ENCODE measurements at regions not wholly inside any gene's neighbourhood (a gene's known extent, or its start where the extent isn't known, plus 50 kb on each side); places are given as distances from the start of the nearest gene placed in this dataset.

DNA sequence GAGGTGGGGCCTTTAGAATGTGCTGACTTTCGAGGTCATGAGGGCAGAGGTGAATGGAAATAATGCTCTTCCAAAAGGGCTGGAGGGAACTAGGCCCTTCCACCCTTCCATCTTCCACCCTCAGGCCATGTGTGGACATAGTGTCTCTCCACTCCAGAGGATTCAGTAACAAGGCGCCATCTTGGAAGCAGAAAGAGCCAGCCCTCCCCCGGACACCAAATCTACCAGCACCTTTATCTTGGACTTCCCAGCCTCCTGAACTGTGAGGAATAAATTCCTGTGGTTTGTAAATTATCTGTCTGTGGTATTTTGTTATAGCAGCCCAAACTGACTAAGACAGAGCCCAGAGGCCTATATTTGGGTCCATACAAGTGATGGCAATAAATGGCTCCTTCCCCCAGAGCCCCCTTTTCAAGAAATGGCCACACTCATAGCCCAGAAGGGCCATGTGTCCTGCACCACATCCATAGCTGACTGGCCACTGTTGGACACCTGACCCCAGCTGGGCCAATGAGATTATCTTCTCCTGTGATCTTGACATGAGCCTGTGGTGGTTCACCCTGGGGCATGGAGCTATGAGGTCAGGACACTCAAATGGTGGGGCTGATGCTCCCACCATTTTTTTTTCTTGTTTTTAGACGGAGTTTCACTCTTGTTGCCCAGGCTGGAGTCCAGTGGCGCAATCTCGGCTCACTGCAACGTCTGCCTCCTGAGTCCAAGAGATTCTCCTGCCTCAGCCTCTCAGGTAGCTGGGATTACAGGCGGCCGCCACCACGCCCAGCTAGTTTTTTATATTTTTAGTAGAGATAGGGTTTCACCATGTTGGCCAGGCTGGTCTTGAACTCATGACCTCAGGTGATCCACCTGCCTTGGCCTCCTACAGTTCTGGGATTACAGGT lies 114.9 kb downstream of the RRAGC start (continued):
- TF ChIP-seq TRIM28 (IDR thresholded peaks at IDR 0.05), result peak; percentile 88
- TF ChIP-seq, protein P1, sequence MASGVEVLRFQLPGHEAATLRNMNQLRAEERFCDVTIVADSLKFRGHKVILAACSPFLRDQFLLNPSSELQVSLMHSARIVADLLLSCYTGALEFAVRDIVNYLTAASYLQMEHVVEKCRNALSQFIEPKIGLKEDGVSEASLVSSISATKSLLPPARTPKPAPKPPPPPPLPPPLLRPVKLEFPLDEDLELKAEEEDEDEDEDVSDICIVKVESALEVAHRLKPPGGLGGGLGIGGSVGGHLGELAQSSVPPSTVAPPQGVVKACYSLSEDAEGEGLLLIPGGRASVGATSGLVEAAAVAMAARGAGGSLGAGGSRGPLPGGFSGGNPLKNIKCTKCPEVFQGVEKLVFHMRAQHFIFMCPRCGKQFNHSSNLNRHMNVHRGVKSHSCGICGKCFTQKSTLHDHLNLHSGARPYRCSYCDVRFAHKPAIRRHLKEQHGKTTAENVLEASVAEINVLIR (CRISPR knock-in tag; IDR thresholded peaks at IDR 0.05), result 0 out of 2 replicates have a peak, but pooled peaks have one; percentile 20
- TF ChIP-seq CBX3 (IDR thresholded peaks at IDR 0.05; ENCODE audit: borderline replicate concordance in 1 of 2, low read length in 2 of 2), result peak in 1 of 2 experiments; percentile 71; a peak in 2 of 3 replicates
- peak; percentile 43; the same call in 1 of the 2 replicates for TF ChIP-seq ARID4B (CRISPR knock-in tag; IDR thresholded peaks at IDR 0.05)
- peak; percentile 76 for TF ChIP-seq CTBP1 (IDR thresholded peaks at IDR 0.05; ENCODE audit: borderline replicate concordance)
- peak; percentile 43; the same call in 1 of the 2 replicates for TF ChIP-seq RAD51 (IDR thresholded peaks at IDR 0.05; ENCODE audit: borderline replicate concordance, low read depth)
- no peak for TF ChIP-seq NEUROD1 (IDR thresholded peaks at IDR 0.05; ENCODE audit: borderline replicate concordance, low read depth, low read length, partially characterized antibody)
- no peak for TF ChIP-seq ZBTB7A (IDR thresholded peaks at IDR 0.05; ENCODE audit: borderline replicate concordance, control insufficient read depth, low read depth, low read length)
- TF ChIP-seq CCAR2 (IDR thresholded peaks at IDR 0.05; ENCODE audit: low read depth, low read length), result no peak
- TF ChIP-seq SRF (CRISPR knock-in tag; IDR thresholded peaks at IDR 0.05), result peak in 1 of 2 experiments; percentile 83; a peak in 1 of 4 replicates
- TF ChIP-seq, protein P2, sequence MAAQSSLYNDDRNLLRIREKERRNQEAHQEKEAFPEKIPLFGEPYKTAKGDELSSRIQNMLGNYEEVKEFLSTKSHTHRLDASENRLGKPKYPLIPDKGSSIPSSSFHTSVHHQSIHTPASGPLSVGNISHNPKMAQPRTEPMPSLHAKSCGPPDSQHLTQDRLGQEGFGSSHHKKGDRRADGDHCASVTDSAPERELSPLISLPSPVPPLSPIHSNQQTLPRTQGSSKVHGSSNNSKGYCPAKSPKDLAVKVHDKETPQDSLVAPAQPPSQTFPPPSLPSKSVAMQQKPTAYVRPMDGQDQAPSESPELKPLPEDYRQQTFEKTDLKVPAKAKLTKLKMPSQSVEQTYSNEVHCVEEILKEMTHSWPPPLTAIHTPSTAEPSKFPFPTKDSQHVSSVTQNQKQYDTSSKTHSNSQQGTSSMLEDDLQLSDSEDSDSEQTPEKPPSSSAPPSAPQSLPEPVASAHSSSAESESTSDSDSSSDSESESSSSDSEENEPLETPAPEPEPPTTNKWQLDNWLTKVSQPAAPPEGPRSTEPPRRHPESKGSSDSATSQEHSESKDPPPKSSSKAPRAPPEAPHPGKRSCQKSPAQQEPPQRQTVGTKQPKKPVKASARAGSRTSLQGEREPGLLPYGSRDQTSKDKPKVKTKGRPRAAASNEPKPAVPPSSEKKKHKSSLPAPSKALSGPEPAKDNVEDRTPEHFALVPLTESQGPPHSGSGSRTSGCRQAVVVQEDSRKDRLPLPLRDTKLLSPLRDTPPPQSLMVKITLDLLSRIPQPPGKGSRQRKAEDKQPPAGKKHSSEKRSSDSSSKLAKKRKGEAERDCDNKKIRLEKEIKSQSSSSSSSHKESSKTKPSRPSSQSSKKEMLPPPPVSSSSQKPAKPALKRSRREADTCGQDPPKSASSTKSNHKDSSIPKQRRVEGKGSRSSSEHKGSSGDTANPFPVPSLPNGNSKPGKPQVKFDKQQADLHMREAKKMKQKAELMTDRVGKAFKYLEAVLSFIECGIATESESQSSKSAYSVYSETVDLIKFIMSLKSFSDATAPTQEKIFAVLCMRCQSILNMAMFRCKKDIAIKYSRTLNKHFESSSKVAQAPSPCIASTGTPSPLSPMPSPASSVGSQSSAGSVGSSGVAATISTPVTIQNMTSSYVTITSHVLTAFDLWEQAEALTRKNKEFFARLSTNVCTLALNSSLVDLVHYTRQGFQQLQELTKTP (IDR thresholded peaks at IDR 0.05; ENCODE audit: low read depth in 1 of 2, partially characterized antibody in 2 of 2), result peak in 1 of 2 experiments; percentile 73
- TF ChIP-seq NFIC (IDR thresholded peaks at IDR 0.05), result peak; percentile 55; the same call in 1 of the 2 replicates

Measured in K562 (cell line).